KMS-11 (cell line): ENCODE measurements at regions not wholly inside any gene's neighbourhood (a gene's known extent, or its start where the extent isn't known, plus 50 kb on each side); places are given as distances from the start of the nearest gene placed in this dataset.

Experiments
- H2AFZ ChIP-seq: fragments of 200-600 bp; sonication (generic); 2 replicates; pipeline ENCODE4 v1.6.1; 2016; ENCODE audit warnings: antibody characterized with exemption, mixed run types, low read depth
- H3K27ac ChIP-seq: fragments of 200-600 bp; sonication (generic); 2 replicates; pipeline ENCODE4 v1.6.1; 2016; ENCODE audit warnings: mild to moderate bottlenecking, mixed run types
- H3K27me3 ChIP-seq: fragments of 200-600 bp; sonication (generic); 2 replicates; pipeline ENCODE4 v1.6.1; 2017; ENCODE audit warnings: mild to moderate bottlenecking, low read depth, mixed run types, moderate library complexity; ENCODE audit not compliant: insufficient read depth
- H3K36me3 ChIP-seq: fragments of 200-600 bp; sonication (generic); 2 replicates; pipeline ENCODE4 v1.6.1; 2017; ENCODE audit warnings: mild to moderate bottlenecking, mixed run types; ENCODE audit not compliant: insufficient read depth
- H3K4me1 ChIP-seq: fragments of 200-600 bp; sonication (generic); 2 replicates; pipeline ENCODE4 v1.6.1; 2016; ENCODE audit warnings: mild to moderate bottlenecking, low read depth, mixed run types; ENCODE audit not compliant: poor library complexity, severe bottlenecking
- H3K4me2 ChIP-seq: fragments of 200-600 bp; sonication (generic); 2 replicates; pipeline ENCODE4 v1.7.0; 2016; ENCODE audit warnings: mild to moderate bottlenecking, mixed run types
- H3K4me3 ChIP-seq: fragments of 200-600 bp; sonication (generic); IDR thresholded peaks from 2 replicates; pipeline ENCODE4 v1.6.1; 2017; ENCODE audit warnings: low read depth, low read length, mixed read lengths; ENCODE audit not compliant: insufficient read depth
- H3K79me2 ChIP-seq: fragments of 200-600 bp; sonication (generic); 2 replicates; pipeline ENCODE4 v1.6.1; 2016; ENCODE audit warnings: low read depth, mixed run types; ENCODE audit not compliant: insufficient read depth
- H3K9ac ChIP-seq: fragments of 200-600 bp; sonication (generic); 2 replicates; pipeline ENCODE4 v1.6.1; 2016; ENCODE audit warnings: mild to moderate bottlenecking, mixed run types
- H4K20me1 ChIP-seq: fragments of 200-600 bp; sonication (generic); 2 replicates; pipeline ENCODE4 v1.6.1; 2016; ENCODE audit warnings: mild to moderate bottlenecking, mixed run types; ENCODE audit not compliant: insufficient read depth
- TF ChIP-seq, protein P1 (sequence below): fragments of 200-600 bp; sonication (generic); conservative IDR thresholded peaks from 2 replicates; pipeline ENCODE4 v1.6.1; 2017; ENCODE audit warnings: low read depth, mild to moderate bottlenecking, antibody characterized with exemption, low read length, moderate library complexity, mixed read lengths

DNA sequence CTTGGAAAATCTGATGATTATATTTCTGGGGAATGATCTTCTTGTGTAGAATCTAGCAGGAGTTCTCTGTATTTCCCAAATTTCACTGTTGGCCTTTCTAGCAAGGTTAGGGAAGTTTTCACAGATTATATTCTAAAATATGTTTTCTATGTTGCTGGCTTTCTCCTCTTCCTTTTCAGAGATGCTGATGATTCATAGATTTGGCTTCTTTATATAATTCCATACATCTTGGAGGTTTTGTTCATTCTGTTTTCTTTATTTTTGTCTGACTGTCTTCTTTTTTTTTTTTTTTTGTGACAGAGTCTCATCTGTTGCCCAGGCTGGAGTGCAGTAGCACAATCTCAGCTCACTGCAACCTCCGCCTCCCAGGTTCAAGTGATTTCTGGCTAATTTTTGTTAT, 957.9 kb upstream of the SLIT2 start:
- Histone ChIP-seq H3K4me1 (no peaks in the 10 kb centered on the region), H3K27me3 (no peaks in the 10 kb centered on the region), H4K20me1 (no peaks in the 10 kb centered on the region), H2AFZ (no peak overlapping the region), H3K4me2 (no peak overlapping the region), H3K36me3 (no peaks in the 10 kb centered on the region), H3K9ac (no peak overlapping the region), H3K79me2 (no peaks in the 10 kb centered on the region), H3K27ac (no peak overlapping the region), H3K4me3 (no peak overlapping the region)
- TF ChIP-seq, protein P1, sequence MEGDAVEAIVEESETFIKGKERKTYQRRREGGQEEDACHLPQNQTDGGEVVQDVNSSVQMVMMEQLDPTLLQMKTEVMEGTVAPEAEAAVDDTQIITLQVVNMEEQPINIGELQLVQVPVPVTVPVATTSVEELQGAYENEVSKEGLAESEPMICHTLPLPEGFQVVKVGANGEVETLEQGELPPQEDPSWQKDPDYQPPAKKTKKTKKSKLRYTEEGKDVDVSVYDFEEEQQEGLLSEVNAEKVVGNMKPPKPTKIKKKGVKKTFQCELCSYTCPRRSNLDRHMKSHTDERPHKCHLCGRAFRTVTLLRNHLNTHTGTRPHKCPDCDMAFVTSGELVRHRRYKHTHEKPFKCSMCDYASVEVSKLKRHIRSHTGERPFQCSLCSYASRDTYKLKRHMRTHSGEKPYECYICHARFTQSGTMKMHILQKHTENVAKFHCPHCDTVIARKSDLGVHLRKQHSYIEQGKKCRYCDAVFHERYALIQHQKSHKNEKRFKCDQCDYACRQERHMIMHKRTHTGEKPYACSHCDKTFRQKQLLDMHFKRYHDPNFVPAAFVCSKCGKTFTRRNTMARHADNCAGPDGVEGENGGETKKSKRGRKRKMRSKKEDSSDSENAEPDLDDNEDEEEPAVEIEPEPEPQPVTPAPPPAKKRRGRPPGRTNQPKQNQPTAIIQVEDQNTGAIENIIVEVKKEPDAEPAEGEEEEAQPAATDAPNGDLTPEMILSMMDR, result no peak

DNA sequence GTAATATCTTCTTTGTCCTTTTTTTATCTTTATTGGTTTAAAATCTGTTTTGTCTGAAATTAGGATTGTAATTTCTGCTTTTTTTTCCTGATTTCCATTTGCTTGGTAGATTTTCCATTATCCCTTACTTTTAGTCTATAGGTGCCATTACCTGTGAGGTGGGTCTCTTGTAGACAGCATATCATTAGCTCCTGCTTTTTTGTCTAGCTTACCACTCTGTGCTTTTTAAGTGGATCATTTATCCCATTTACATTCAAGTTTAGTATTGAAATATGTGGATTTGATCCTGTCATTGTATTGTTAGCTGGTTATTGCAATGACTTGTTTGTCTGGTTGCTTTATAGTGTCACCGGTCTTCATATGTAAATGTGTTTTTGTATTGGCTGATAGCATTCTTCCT, 958.6 kb upstream of the SLIT2 start:
- no peak overlapping the region for H3K27ac ChIP-seq
- H3K79me2 ChIP-seq, result no peaks in the 10 kb centered on the region
- no peaks in the 10 kb centered on the region for H3K36me3 ChIP-seq
- H2AFZ ChIP-seq, result no peak overlapping the region
- no peaks in the 10 kb centered on the region for H3K4me1 ChIP-seq
- H3K27me3 ChIP-seq, result no peaks in the 10 kb centered on the region
- H4K20me1 ChIP-seq, result no peaks in the 10 kb centered on the region
- H3K4me3 ChIP-seq, result no peak overlapping the region
- H3K4me2 ChIP-seq, result no peak overlapping the region
- TF ChIP-seq, protein P1, result no peak
- no peak overlapping the region for H3K9ac ChIP-seq

DNA sequence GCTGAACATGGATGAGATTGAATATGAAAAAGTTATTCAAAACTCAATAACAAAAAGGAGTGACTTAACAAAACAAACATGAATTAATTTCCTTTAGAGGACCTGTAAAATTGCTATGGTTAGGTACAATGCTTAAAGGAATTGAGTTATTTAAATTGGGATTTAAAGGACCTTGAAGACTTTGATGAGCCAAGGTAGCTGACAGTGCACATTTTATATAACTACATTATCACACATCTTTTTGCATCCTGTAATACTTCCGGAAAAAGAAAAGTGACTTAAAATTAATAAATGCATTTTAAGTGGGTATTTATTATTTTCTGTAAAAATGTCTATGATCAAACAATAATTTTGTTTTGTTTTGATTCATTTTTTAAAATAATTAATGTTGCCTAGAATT, 964.8 kb upstream of the SLIT2 start:
- TF ChIP-seq, protein P1, result no peak
- Histone ChIP-seq H3K27ac (no peak overlapping the region), H4K20me1 (no peaks in the 10 kb centered on the region), H3K36me3 (no peaks in the 10 kb centered on the region), H2AFZ (no peak overlapping the region), H3K27me3 (no peaks in the 10 kb centered on the region), H3K79me2 (no peaks in the 10 kb centered on the region), H3K4me1 (no peaks in the 10 kb centered on the region), H3K4me3 (no peak overlapping the region), H3K4me2 (no peak overlapping the region), H3K9ac (no peak overlapping the region)

DNA sequence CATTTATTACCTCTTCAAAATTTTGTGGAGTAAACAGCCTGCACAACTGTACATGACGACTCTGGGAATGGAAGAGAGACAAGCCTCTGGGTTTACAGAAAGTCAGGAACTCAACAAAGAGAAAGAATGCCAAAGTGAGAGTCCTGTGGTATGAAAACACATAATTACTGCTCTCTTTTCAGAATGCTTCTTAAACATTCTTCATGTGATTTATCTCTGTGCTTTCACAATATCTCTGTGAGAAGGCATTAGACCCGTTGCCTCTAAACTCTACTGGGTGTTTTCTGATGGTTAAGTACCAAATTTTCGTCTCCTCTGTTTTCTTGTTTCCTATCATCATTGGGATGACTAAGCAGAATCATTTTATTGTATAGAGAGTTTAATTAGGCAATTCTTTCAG, 966.6 kb upstream of the SLIT2 start:
- H3K27ac ChIP-seq, result no peak overlapping the region
- TF ChIP-seq, protein P1, result no peak
- no peaks in the 10 kb centered on the region for H3K79me2 ChIP-seq
- no peaks in the 10 kb centered on the region for H4K20me1 ChIP-seq
- H2AFZ ChIP-seq, result no peak overlapping the region
- H3K4me2 ChIP-seq, result no peak overlapping the region
- H3K4me3 ChIP-seq, result no peak overlapping the region
- H3K4me1 ChIP-seq, result no peaks in the 10 kb centered on the region
- no peak overlapping the region for H3K9ac ChIP-seq
- H3K27me3 ChIP-seq, result no peaks in the 10 kb centered on the region
- H3K36me3 ChIP-seq, result no peaks in the 10 kb centered on the region

DNA sequence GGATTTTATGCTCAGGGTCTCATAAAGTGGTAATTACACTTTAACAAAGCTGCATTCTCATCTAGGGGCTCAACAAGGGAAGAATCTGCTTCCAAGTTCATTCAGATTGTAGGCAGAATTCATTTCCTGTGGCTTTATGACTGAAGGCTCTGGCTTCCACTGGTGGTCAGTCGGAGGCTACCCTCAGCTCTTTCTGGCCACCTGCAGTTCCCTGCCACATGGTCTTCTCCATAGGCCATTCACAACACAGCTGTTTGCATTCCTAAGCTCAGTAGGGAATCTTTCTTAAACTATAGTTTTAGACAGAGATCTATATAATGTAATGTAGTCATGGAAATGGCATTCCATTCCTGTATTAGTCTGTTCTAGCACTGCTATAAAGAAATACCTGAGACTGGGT, 973.0 kb upstream of the SLIT2 start:
- no peak overlapping the region for H3K27ac ChIP-seq
- no peak overlapping the region for H3K4me3 ChIP-seq
- no peak overlapping the region for H3K9ac ChIP-seq
- H3K36me3 ChIP-seq, result no peaks in the 10 kb centered on the region
- TF ChIP-seq, protein P1, result no peak
- H3K27me3 ChIP-seq, result no peaks in the 10 kb centered on the region
- no peak overlapping the region for H3K4me2 ChIP-seq
- no peaks in the 10 kb centered on the region for H3K79me2 ChIP-seq
- no peaks in the 10 kb centered on the region for H4K20me1 ChIP-seq
- H2AFZ ChIP-seq, result no peak overlapping the region
- no peaks in the 10 kb centered on the region for H3K4me1 ChIP-seq
